NCI-H446 (cell line): ENCODE measurements at regions not wholly inside any gene's neighbourhood (a gene's known extent, or its start where the extent isn't known, plus 50 kb on each side); places are given as distances from the start of the nearest gene placed in this dataset.
"Not testable (repeated sequence)": the region's sequence is repeated elsewhere in the genome, so short reads cannot be mapped to it uniquely, and the experiment has no call there.

ENCODE experiments used
- DNase-seq, 2 experiments: peaks; one replicate each; lab custom pipeline; 2025; lab: John Stamatoyannopoulos, UW

GRCh38 chr21:34272321-34272720, 91.5 kb upstream of the KCNE2 start:
- no peak for DNase-seq

GRCh38 chr21:34274001-34274400, 89.8 kb upstream of the KCNE2 start:
- DNase-seq, result no peak

GRCh38 chr21:34276711-34277425, 86.9 kb upstream of the KCNE2 start:
- DNase-seq, result no peak

- DNase-seq, result no peak
Measured at GRCh38 chr21:34278451-34278850, 85.4 kb upstream of the KCNE2 start.

GRCh38 chr21:34279285-34279684, 84.5 kb upstream of the KCNE2 start:
- no peak for DNase-seq

- no peak for DNase-seq
Measured at GRCh38 chr21:34279883-34280282, 83.9 kb upstream of the KCNE2 start.

GRCh38 chr21:34280389-34280795, 83.4 kb upstream of the KCNE2 start:
- DNase-seq, result peak in 1 of 2 experiments; percentile 78

GRCh38 chr21:34280959-34281358, 82.8 kb upstream of the KCNE2 start:
- DNase-seq, result no peak

GRCh38 chr21:34282223-34282622, 81.6 kb upstream of the KCNE2 start:
- no peak for DNase-seq

- DNase-seq, result no peak
Measured at GRCh38 chr21:34284666-34285065, 79.1 kb upstream of the KCNE2 start.

GRCh38 chr21:34288042-34288441, 75.8 kb upstream of the KCNE2 start:
- not testable (repeated sequence) for DNase-seq

- DNase-seq, result peak; percentile 33 to 67
Measured at GRCh38 chr21:34289856-34290255, 74.0 kb upstream of the KCNE2 start.

GRCh38 chr21:34296878-34297277, 66.9 kb upstream of the KCNE2 start:
- DNase-seq, result no peak

- no peak for DNase-seq
Measured at GRCh38 chr21:34298534-34299167, 65.2 kb upstream of the KCNE2 start.

- DNase-seq, result no peak
Measured at GRCh38 chr21:34299168-34299539, 64.7 kb upstream of the KCNE2 start.

- no peak for DNase-seq
Measured at GRCh38 chr21:34302521-34302920, 61.3 kb upstream of the KCNE2 start.

GRCh38 chr21:34305605-34306604, 57.9 kb upstream of the KCNE2 start:
- no peak for DNase-seq

- no peak for DNase-seq
Measured at GRCh38 chr21:34307991-34308532, 55.7 kb upstream of the KCNE2 start.

- no peak for DNase-seq
Measured at GRCh38 chr21:34311561-34312330, 52.1 kb upstream of the KCNE2 start.

GRCh38 chr21:34313116-34313515, 50.7 kb upstream of the KCNE2 start:
- DNase-seq, result no peak
